ENCODE measurements at regions not wholly inside any gene's neighbourhood (a gene's known extent, or its start where the extent isn't known, plus 50 kb on each side); places are given as distances from the start of the nearest gene placed in this dataset.
"Not testable (repeated sequence)": the region's sequence is repeated elsewhere in the genome, so short reads cannot be mapped to it uniquely, and the experiment has no call there.

DNA sequence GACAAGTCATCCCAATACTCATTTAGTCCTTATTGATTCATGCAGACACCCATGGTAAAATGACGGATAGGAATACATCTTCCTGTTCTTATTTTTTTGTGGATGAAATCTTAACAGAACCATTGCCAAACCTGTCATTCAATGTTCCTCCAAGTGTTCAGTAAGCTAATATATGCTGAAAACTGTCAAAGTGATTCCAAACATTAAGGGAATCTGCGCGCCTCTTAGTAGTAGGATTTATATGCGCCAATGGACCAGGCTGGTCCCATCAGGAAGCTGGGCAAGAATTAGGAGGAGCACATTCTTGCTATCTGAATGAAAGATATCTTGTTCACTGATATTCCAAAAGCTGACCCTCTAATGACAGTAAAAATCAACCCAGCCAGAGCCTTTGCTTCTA, 168.9 kb upstream of the STMND1 start:
- ChIA-PET CTCF (no interaction called here), POLR2A (no interaction called here)
- H3K4me3 Mint-ChIP-seq: no peak overlapping the region
- H3K4me1 Mint-ChIP-seq (ENCODE audit: low read depth): peaks cover 3% of the 10 kb centered on the region
- H3K9me3 Mint-ChIP-seq: peaks cover 7% of the 10 kb centered on the region
- no peak overlapping the region for H3K27ac Mint-ChIP-seq
- H3K27me3 Mint-ChIP-seq: peaks cover 40% of the 10 kb centered on the region
- H3K36me3 Mint-ChIP-seq: peaks cover 2% of the 10 kb centered on the region
- no peak for DNase-seq
- intact Hi-C loops (cut with micrococcal nuclease): no loop called here

GRCh38 chr6:16931079-16931478, 169.8 kb upstream of the ATXN1 start:
- H3K9me3 Mint-ChIP-seq; H3K36me3 Mint-ChIP-seq; H3K4me3 Mint-ChIP-seq; DNase-seq; intact Hi-C loops (cut with micrococcal nuclease); H3K27ac Mint-ChIP-seq; H3K4me1 Mint-ChIP-seq (ENCODE audit: low read depth); CTCF ChIA-PET; POLR2A ChIA-PET: not testable (repeated sequence)
- H3K27me3 Mint-ChIP-seq: peaks cover 34% of the 10 kb centered on the region

GRCh38 chr6:16930432-16930831, 169.2 kb upstream of the ATXN1 start:
- ChIA-PET CTCF (no interaction called here), POLR2A (no interaction called here)
- H3K9me3 Mint-ChIP-seq: peaks cover 7% of the 10 kb centered on the region
- peaks cover 31% of the 10 kb centered on the region for H3K27me3 Mint-ChIP-seq
- H3K4me1 Mint-ChIP-seq (ENCODE audit: low read depth): peaks cover 3% of the 10 kb centered on the region
- H3K4me3 Mint-ChIP-seq: no peak overlapping the region
- peaks cover 2% of the 10 kb centered on the region for H3K36me3 Mint-ChIP-seq
- no peak overlapping the region for H3K27ac Mint-ChIP-seq
- intact Hi-C loops (cut with micrococcal nuclease): no loop called here
- no peak for DNase-seq

GRCh38 chr6:16929809-16930208, 168.5 kb upstream of the ATXN1 start:
- intact Hi-C loops (cut with micrococcal nuclease): no loop called here
- peaks cover 7% of the 10 kb centered on the region for H3K9me3 Mint-ChIP-seq
- ChIA-PET POLR2A (no interaction called here), CTCF (no interaction called here)
- peaks cover 27% of the 10 kb centered on the region for H3K27me3 Mint-ChIP-seq
- H3K36me3 Mint-ChIP-seq: peaks cover 2% of the 10 kb centered on the region
- peaks cover 3% of the 10 kb centered on the region for H3K4me1 Mint-ChIP-seq (ENCODE audit: low read depth)
- H3K27ac Mint-ChIP-seq: no peak overlapping the region
- H3K4me3 Mint-ChIP-seq: no peak overlapping the region
- DNase-seq: no peak

GRCh38 chr6:16928387-16928786, 167.1 kb upstream of the ATXN1 start:
- Mint-ChIP-seq H3K9me3 (peaks cover 7% of the 10 kb centered on the region), H3K27me3 (peaks cover 24% of the 10 kb centered on the region), H3K27ac (no peak overlapping the region), H3K36me3 (peaks cover 2% of the 10 kb centered on the region), H3K4me1 (ENCODE audit: low read depth) (peaks cover under 1% of the 10 kb centered on the region), H3K4me3 (no peak overlapping the region)
- intact Hi-C loops (cut with micrococcal nuclease): no loop called here
- ChIA-PET CTCF (no interaction called here), POLR2A (no interaction called here)
- DNase-seq: no peak

GRCh38 chr6:16927205-16927604, 165.9 kb upstream of the ATXN1 start:
- peaks cover 20% of the 10 kb centered on the region for H3K27me3 Mint-ChIP-seq
- no peak overlapping the region for H3K4me3 Mint-ChIP-seq
- POLR2A ChIA-PET: no interaction called here
- peaks cover 2% of the 10 kb centered on the region for H3K36me3 Mint-ChIP-seq
- intact Hi-C loops (cut with micrococcal nuclease): no loop called here
- no peak for DNase-seq
- H3K4me1 Mint-ChIP-seq (ENCODE audit: low read depth): no peaks in the 10 kb centered on the region
- CTCF ChIA-PET: no interaction called here
- H3K27ac Mint-ChIP-seq: no peak overlapping the region
- peaks cover 7% of the 10 kb centered on the region for H3K9me3 Mint-ChIP-seq

DNA sequence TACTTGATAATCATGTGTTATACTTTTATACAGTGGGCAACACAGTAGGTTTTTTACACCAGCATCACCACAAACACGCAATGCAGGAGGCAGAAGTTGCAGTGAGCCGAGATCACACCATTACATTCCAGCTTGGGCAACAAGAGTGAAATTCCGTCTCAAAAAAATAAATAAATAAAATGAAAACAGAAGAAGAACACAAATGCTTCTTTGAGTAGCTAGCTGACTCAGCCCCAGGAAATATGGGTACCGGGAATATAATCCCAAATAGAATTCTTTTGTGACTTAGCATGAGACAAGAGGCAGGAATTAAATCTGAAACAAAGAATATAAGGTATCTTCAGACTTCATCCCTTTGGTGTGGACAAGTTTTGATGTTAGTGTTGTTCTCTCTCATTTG, 164.2 kb upstream of the ATXN1 start:
- H3K27me3 Mint-ChIP-seq: peaks cover 10% of the 10 kb centered on the region
- H3K36me3 Mint-ChIP-seq: no peaks in the 10 kb centered on the region
- no peaks in the 10 kb centered on the region for H3K4me1 Mint-ChIP-seq (ENCODE audit: low read depth)
- intact Hi-C loops (cut with micrococcal nuclease): no loop called here
- POLR2A ChIA-PET: no interaction called here
- no peaks in the 10 kb centered on the region for H3K9me3 Mint-ChIP-seq
- no peak for DNase-seq
- no peak overlapping the region for H3K4me3 Mint-ChIP-seq
- CTCF ChIA-PET: interaction anchor here (0.6 kb wide), 1 partner anchor 93 kb away, joined by 3 read pairs; no protein-coding TSS in a partner anchor
- H3K27ac Mint-ChIP-seq: no peak overlapping the region

- Mint-ChIP-seq H3K4me1 (ENCODE audit: low read depth) (no peaks in the 10 kb centered on the region), H3K27me3 (peaks cover 15% of the 10 kb centered on the region), H3K36me3 (no peaks in the 10 kb centered on the region), H3K27ac (no peak overlapping the region), H3K4me3 (no peak overlapping the region), H3K9me3 (no peaks in the 10 kb centered on the region)
- CTCF ChIA-PET: no interaction called here
- POLR2A ChIA-PET: no interaction called here
- intact Hi-C loops (cut with micrococcal nuclease): no loop called here
- DNase-seq: no peak
These were observed 161.0 kb upstream of the ATXN1 start for GRCh38 chr6:16922282-16922681.

DNA sequence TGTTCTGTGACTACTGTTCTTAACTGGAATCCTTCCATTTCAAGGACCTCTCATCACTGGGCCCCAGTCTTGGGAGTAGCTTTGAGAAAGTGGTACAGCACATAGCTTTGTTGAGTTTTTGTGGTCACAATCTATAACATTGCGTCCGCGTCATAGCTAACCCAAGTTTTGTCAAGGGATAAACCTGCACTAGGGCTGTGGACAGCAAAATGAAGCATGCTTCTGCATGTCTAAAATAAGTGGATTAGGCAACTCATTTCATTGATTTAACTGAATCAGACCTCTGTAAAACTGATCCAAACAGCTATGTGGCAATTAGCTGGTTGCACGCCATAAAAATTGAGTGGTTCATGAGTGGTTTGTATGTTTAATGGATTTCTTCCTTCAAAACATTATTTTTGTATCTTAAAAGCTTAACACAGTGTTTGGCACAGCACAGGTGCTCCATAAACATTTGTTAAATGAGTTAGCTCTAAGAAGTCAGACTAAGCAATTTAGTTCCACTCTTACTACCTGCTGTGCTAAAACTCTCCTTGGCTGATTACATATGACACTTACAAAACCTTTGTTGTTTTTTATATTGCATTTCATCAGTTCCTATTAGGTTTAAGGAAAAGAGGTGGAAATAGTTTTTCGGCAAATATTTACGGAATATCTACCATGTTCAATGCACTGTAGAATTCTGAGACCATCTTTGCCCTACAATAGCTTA, 160.3 kb upstream of the ATXN1 start:
- POLR2A ChIA-PET: no interaction called here
- CTCF ChIA-PET: no interaction called here
- Mint-ChIP-seq H3K27ac (no peak overlapping the region), H3K4me3 (no peak overlapping the region), H3K9me3 (no peaks in the 10 kb centered on the region), H3K27me3 (peaks cover 15% of the 10 kb centered on the region), H3K4me1 (ENCODE audit: low read depth) (no peaks in the 10 kb centered on the region), H3K36me3 (no peaks in the 10 kb centered on the region)
- intact Hi-C loops (cut with micrococcal nuclease): no loop called here
- no peak for DNase-seq

GRCh38 chr6:16918586-16918985, 157.3 kb upstream of the ATXN1 start:
- peaks cover 6% of the 10 kb centered on the region for H3K9me3 Mint-ChIP-seq
- intact Hi-C loops (cut with micrococcal nuclease): no loop called here

GRCh38 chr6:16914184-16914583, 152.9 kb upstream of the ATXN1 start:
- ChIA-PET CTCF (no interaction called here), POLR2A (no interaction called here)
- peaks cover 23% of the 10 kb centered on the region for H3K9me3 Mint-ChIP-seq
- intact Hi-C loops (cut with micrococcal nuclease): no loop called here
- no peaks in the 10 kb centered on the region for H3K36me3 Mint-ChIP-seq
- no peak overlapping the region for H3K4me3 Mint-ChIP-seq
- DNase-seq: no peak
- H3K4me1 Mint-ChIP-seq (ENCODE audit: low read depth): no peaks in the 10 kb centered on the region
- H3K27ac Mint-ChIP-seq: no peak overlapping the region
- H3K27me3 Mint-ChIP-seq: peaks cover 12% of the 10 kb centered on the region

More at GRCh38 chr6:16918586-16918985, 157.3 kb upstream of the ATXN1 start:
- Mint-ChIP-seq H3K4me3 (no peak overlapping the region), H3K27ac (no peak overlapping the region), H3K4me1 (ENCODE audit: low read depth) (no peaks in the 10 kb centered on the region), H3K36me3 (no peaks in the 10 kb centered on the region), H3K27me3 (peaks cover 10% of the 10 kb centered on the region)
- ChIA-PET POLR2A (no interaction called here), CTCF (no interaction called here)
- no peak for DNase-seq

DNA sequence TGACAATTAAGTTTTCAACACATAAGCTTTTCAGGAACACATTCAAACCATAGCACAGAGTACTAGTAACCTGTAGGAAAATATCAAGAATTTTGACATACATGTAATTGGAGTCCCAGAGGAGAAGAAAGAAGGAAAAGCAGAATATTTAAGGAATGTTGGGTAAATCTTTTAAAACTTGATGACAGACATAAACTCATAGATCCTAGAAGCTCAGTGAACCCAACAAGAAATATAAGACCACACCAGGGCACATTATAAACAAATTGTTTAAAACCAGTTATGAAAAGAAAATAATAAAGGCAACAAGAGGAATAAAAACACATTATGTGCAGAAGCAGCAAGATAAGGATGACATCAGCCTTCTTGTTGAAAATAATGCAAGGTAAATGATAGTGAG, 151.5 kb upstream of the ATXN1 start:
- H3K9me3 Mint-ChIP-seq: peaks cover 23% of the 10 kb centered on the region
- H3K4me3 Mint-ChIP-seq: no peak overlapping the region
- H3K27me3 Mint-ChIP-seq: peaks cover 7% of the 10 kb centered on the region
- no peaks in the 10 kb centered on the region for H3K36me3 Mint-ChIP-seq
- intact Hi-C loops (cut with micrococcal nuclease): no loop called here
- no peak overlapping the region for H3K27ac Mint-ChIP-seq
- ChIA-PET POLR2A (no interaction called here), CTCF (no interaction called here)
- H3K4me1 Mint-ChIP-seq (ENCODE audit: low read depth): no peaks in the 10 kb centered on the region
- DNase-seq: no peak

- ChIA-PET CTCF (no interaction called here), POLR2A (no interaction called here)
- Mint-ChIP-seq H3K27ac (no peak overlapping the region), H3K4me1 (ENCODE audit: low read depth) (no peaks in the 10 kb centered on the region), H3K36me3 (no peaks in the 10 kb centered on the region), H3K27me3 (peaks cover 4% of the 10 kb centered on the region), H3K9me3 (peaks cover 23% of the 10 kb centered on the region), H3K4me3 (no peak overlapping the region)
- DNase-seq: no peak
- intact Hi-C loops (cut with micrococcal nuclease): no loop called here
These were observed 149.8 kb upstream of the ATXN1 start for GRCh38 chr6:16911088-16911487.

All from activated CD4-positive, alpha-beta memory T cell treated with anti-CD3 and anti-CD28 coated beads for 36 hours (primary cell).